ENCODE measurements at regions not wholly inside any gene's neighbourhood (a gene's known extent, or its start where the extent isn't known, plus 50 kb on each side); places are given as distances from the start of the nearest gene placed in this dataset.

GRCh38 chr6:43947860-43948259 is 177.8 kb downstream of the VEGFA start:
- DNase-seq (no peak), ATAC-seq (no peak)
- intact Hi-C loops (cut with DNase I, micrococcal nuclease) = no loop called here

GRCh38 chr6:43946641-43947363 is 176.8 kb downstream of the VEGFA start:
- ATAC-seq = no peak

GRCh38 chr6:43945768-43946080 is 175.7 kb downstream of the VEGFA start:
- DNase-seq = no peak
- no peak for ATAC-seq
- intact Hi-C loops (cut with DNase I, micrococcal nuclease) = no loop called here

More at GRCh38 chr6:43946641-43947363, 176.8 kb downstream of the VEGFA start:
- intact Hi-C loops (cut with DNase I, micrococcal nuclease) = no loop called here
- DNase-seq = no peak

GRCh38 chr6:43944908-43945767 is 175.1 kb downstream of the VEGFA start:
- no peak for DNase-seq
- no peak for ATAC-seq
- intact Hi-C loops (cut with DNase I, micrococcal nuclease) = no loop called here

GRCh38 chr6:43943781-43944250 is 173.8 kb downstream of the VEGFA start:
- DNase-seq = no peak
- intact Hi-C loops (cut with DNase I, micrococcal nuclease) = no loop called here

GRCh38 chr6:43943099-43943766 is 173.2 kb downstream of the VEGFA start:
- no peak for DNase-seq
- no peak for ATAC-seq
- intact Hi-C loops (cut with DNase I, micrococcal nuclease) = no loop called here

More at GRCh38 chr6:43943781-43944250, 173.8 kb downstream of the VEGFA start:
- no peak for ATAC-seq

- ATAC-seq (no peak), DNase-seq (no peak)
- intact Hi-C loops (cut with DNase I, micrococcal nuclease) = no loop called here
These were observed 172.6 kb downstream of the VEGFA start for GRCh38 chr6:43942616-43943015.

GRCh38 chr6:43942011-43942442 is 172.0 kb downstream of the VEGFA start:
- ATAC-seq = no peak
- intact Hi-C loops (cut with DNase I, micrococcal nuclease) = no loop called here
- DNase-seq = no peak

- ATAC-seq = no peak
- DNase-seq = no peak
- intact Hi-C loops (cut with DNase I, micrococcal nuclease) = no loop called here
These were observed 171.2 kb downstream of the VEGFA start for GRCh38 chr6:43941174-43941573.

GRCh38 chr6:43940393-43941087 is 170.5 kb downstream of the VEGFA start:
- DNase-seq = no peak
- intact Hi-C loops (cut with DNase I, micrococcal nuclease) = no loop called here
- no peak for ATAC-seq

GRCh38 chr6:43940071-43940392 is 170.0 kb downstream of the VEGFA start:
- DNase-seq (no peak), ATAC-seq (no peak)
- intact Hi-C loops (cut with DNase I, micrococcal nuclease) = no loop called here

- DNase-seq (no peak), ATAC-seq (no peak)
- intact Hi-C loops (cut with DNase I, micrococcal nuclease) = no loop called here
These were observed 169.5 kb downstream of the VEGFA start for GRCh38 chr6:43939281-43940070.

GRCh38 chr6:43938178-43939105 is 168.4 kb downstream of the VEGFA start:
- DNase-seq = no peak
- intact Hi-C loops (cut with DNase I, micrococcal nuclease) = no loop called here

GRCh38 chr6:43937236-43938177 is 167.5 kb downstream of the VEGFA start:
- no peak for DNase-seq
- intact Hi-C loops (cut with DNase I, micrococcal nuclease) = no loop called here
- no peak for ATAC-seq

More at GRCh38 chr6:43938178-43939105, 168.4 kb downstream of the VEGFA start:
- no peak for ATAC-seq

- DNase-seq (no peak), ATAC-seq (no peak)
- intact Hi-C loops (cut with DNase I, micrococcal nuclease) = no loop called here
These were observed 166.5 kb downstream of the VEGFA start for GRCh38 chr6:43936476-43936875.

GRCh38 chr6:43935921-43936439 is 166.0 kb downstream of the VEGFA start:
- no peak for ATAC-seq
- intact Hi-C loops (cut with DNase I, micrococcal nuclease) = no loop called here
- DNase-seq = no peak

All from left colon (tissue), 2 donors.